Neutrophil (primary cell): ENCODE measurements at regions not wholly inside any gene's neighbourhood (a gene's known extent, or its start where the extent isn't known, plus 50 kb on each side); places are given as distances from the start of the nearest gene placed in this dataset.
"Not testable (repeated sequence)": the region's sequence is repeated elsewhere in the genome, so short reads cannot be mapped to it uniquely, and the experiment has no call there.

Experiments
- H3K27ac ChIP-seq: fragments of 200-600 bp; sonication (generic); 2 replicates; pipeline ENCODE4 v1.5.1; 2016; ENCODE audit warnings: mild to moderate bottlenecking, moderate library complexity
- H3K27me3 ChIP-seq: fragments of 200-600 bp; sonication (generic); 2 replicates; pipeline ENCODE4 v1.6.0; 2016; ENCODE audit warnings: mild to moderate bottlenecking
- H3K36me3 ChIP-seq: fragments of 200-600 bp; sonication (generic); 2 replicates; pipeline ENCODE4 v1.5.1; 2017
- H3K4me1 ChIP-seq, 2 experiments: fragments of 200-600 bp in 1 of 2; sonication (generic) in 1 of 2; 1 replicate in 1 of 2; 2 replicates in 1 of 2; pipeline versions ENCODE4 v1.5.1 to v1.6.1; 2013 to 2016; ENCODE audit warnings: low read depth in 1 of 2, low read length in 1 of 2, mild to moderate bottlenecking in 1 of 2, moderate library complexity in 1 of 2; ENCODE audit not compliant: control insufficient read depth in 1 of 2, insufficient read depth in 1 of 2
- H3K4me3 ChIP-seq, 2 experiments: fragments of 200-600 bp in 1 of 2; sonication (generic) in 1 of 2; 1 replicate in 1 of 2; 2 replicates in 1 of 2; pipeline ENCODE4 v1.5.1; 2013 to 2016; ENCODE audit warnings: low read depth in 1 of 2, low read length in 1 of 2, mild to moderate bottlenecking in 1 of 2, moderate library complexity in 1 of 2
- H3K9me3 ChIP-seq: fragments of 200-600 bp; sonication (generic); 2 replicates; pipeline ENCODE4 v1.5.1; 2016
- TF ChIP-seq, protein P1 (sequence below): fragments of 200-600 bp; sonication (generic); IDR thresholded peaks from 2 replicates; pipeline ENCODE4 v1.5.1; 2016; ENCODE audit warnings: antibody characterized with exemption

DNA sequence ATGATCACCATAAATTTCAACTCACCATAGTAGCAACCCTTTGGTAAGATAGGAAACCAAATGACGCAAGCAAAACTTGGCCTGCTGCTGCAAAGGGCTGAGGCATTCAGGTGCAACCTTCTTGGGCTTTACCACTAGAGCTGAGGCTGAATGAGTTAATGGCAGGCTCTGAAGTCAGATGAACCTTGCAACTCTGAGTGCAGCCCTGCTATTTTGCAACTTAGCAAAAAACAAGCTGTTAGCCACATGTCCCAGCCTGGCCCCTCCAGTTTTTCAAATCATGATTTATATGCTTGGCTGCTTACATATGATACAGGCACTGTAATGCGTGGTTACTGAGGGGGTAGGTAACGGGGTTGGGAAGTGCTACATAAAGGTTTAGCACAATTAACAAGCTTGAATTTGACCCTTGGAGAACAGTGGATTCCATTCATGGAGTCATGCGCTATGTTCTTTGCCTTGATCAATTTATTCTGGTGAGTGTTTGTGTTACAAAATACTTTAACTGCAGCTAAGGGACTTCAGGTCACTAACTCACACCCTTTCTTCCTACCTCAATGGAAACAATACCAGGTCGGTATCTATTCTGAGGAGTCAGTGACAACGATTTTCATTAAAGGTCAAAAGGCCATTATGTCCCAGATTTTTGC, 80.5 kb upstream of the PPARGC1A start:
- TF ChIP-seq, protein P1, sequence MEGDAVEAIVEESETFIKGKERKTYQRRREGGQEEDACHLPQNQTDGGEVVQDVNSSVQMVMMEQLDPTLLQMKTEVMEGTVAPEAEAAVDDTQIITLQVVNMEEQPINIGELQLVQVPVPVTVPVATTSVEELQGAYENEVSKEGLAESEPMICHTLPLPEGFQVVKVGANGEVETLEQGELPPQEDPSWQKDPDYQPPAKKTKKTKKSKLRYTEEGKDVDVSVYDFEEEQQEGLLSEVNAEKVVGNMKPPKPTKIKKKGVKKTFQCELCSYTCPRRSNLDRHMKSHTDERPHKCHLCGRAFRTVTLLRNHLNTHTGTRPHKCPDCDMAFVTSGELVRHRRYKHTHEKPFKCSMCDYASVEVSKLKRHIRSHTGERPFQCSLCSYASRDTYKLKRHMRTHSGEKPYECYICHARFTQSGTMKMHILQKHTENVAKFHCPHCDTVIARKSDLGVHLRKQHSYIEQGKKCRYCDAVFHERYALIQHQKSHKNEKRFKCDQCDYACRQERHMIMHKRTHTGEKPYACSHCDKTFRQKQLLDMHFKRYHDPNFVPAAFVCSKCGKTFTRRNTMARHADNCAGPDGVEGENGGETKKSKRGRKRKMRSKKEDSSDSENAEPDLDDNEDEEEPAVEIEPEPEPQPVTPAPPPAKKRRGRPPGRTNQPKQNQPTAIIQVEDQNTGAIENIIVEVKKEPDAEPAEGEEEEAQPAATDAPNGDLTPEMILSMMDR, result no peak
- Histone ChIP-seq H3K36me3 (no peaks in the 10 kb centered on the region), H3K27ac (no peak overlapping the region), H3K9me3 (no peaks in the 10 kb centered on the region), H3K27me3 (no peaks in the 10 kb centered on the region), H3K4me1 (no peaks in the 10 kb centered on the region), H3K4me3 (no peak overlapping the region)

DNA sequence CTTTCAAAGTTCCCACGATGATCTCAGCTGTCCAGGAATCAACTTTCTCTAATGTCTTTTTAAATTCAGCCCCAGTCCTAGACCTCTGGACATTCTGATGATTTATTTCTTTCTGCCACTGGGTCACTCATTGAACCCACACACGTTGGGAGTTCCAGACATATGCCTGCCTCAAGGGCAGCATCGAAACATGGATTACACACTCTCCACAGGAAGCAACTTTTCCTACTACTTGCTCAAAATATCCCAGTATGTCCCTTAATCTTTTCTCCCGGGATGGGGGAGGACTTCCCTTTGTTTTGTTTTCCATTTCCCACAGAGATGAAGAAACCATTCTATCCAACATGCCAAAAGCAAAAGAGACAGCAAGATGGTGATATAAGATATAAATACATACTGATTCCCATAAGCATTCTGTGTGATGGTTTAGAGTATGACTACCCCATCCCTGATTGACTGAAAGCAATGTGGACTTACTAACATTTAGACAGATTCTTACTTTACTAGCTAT, 79.8 kb upstream of the PPARGC1A start:
- no peaks in the 10 kb centered on the region for H3K9me3 ChIP-seq
- H3K4me3 ChIP-seq, result no peak overlapping the region
- no peaks in the 10 kb centered on the region for H3K4me1 ChIP-seq
- no peaks in the 10 kb centered on the region for H3K36me3 ChIP-seq
- TF ChIP-seq, protein P1, result no peak
- no peaks in the 10 kb centered on the region for H3K27me3 ChIP-seq
- H3K27ac ChIP-seq, result no peak overlapping the region

DNA sequence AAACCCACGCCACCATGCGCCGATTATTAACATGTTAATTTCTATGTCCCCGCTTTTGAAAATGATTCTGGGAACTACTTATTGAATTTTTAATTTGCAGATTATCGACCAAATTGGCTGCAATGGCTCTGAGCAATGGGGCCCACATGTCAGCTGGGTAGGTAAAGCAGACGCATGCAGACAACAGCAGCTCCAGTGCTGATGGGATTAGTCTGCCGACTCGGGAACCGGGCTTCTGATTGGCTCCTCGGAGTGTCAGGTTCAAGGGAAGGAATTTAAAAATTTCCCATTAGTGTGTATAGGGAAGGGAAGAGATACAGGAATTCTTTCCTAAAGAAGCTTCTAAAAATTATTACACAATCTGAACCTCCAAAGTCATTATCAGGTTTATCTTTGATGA, 77.4 kb upstream of the PPARGC1A start:
- Histone ChIP-seq H3K36me3 (no peaks in the 10 kb centered on the region), H3K9me3 (no peaks in the 10 kb centered on the region), H3K4me3 (no peak overlapping the region), H3K4me1 (no peaks in the 10 kb centered on the region), H3K27me3 (no peaks in the 10 kb centered on the region), H3K27ac (no peak overlapping the region)
- TF ChIP-seq, protein P1, result no peak

DNA sequence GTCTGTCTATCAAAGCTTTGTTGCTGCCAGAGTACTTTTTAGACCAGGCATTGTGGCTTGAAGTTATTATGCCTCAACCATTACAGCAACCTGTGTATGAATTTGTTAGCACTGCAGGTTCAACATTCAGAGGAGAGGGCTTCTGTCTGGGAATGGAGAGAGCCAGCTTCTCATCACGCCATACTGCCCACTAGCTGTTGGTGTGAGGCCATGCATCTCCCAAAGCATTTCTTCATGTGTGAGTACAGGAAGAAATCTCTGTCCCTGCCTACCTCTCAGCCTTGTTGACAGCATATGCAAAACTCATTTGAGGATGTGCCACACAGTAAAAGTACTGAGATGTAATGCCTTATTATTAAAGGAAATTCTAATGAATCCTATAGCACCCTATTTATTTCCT, 76.9 kb upstream of the PPARGC1A start:
- Histone ChIP-seq H3K4me3 (no peak overlapping the region), H3K9me3 (no peaks in the 10 kb centered on the region), H3K36me3 (no peaks in the 10 kb centered on the region), H3K27ac (no peak overlapping the region), H3K4me1 (no peaks in the 10 kb centered on the region), H3K27me3 (no peaks in the 10 kb centered on the region)
- TF ChIP-seq, protein P1, result no peak

DNA sequence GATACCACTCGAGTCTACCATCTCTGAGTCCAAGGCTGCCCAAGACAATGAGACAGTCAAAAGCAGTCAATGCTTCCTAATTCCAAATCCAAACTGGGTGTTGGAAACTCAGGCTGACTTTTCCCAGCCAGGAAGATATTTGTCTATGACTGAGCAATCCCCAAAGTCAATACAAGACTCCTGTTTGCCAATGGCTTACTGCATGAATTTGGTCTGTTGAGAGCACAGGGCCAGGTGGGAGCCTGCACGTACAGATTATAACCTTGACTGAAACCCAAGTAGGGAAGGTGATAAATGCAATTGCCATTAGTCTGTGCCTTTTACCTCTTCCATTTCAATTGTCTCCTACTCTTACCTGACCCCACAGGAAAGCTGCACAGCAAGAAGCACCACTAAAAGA, 72.6 kb upstream of the PPARGC1A start:
- Histone ChIP-seq H3K27ac (no peak overlapping the region), H3K4me3 (no peak overlapping the region), H3K4me1 (no peaks in the 10 kb centered on the region), H3K27me3 (no peaks in the 10 kb centered on the region), H3K9me3 (no peaks in the 10 kb centered on the region), H3K36me3 (no peaks in the 10 kb centered on the region)
- TF ChIP-seq, protein P1, result no peak

DNA sequence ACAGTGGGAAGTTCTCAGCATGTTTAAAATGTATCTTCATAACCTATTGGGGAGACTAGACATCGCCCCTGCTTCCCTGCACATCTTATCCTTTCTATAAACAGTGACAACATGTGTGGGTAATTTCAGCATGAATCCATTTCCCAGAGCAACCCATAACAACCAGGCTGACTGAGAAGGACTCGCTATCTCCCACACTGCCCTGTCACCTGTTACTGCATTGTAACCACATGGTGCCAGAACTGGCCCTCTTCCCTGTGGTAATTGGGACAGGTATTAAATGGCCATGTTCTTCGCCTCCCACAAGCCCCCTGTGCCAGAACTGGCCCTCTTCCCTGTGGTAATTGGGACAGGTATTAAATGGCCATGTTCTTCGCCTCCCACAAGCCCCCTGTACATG, 71.5 kb upstream of the PPARGC1A start:
- not testable (repeated sequence) for H3K4me3 ChIP-seq, H3K27me3 ChIP-seq, H3K27ac ChIP-seq, H3K4me1 ChIP-seq, H3K9me3 ChIP-seq, H3K36me3 ChIP-seq
